Lower lobe of right lung (tissue), 2 donors: ENCODE measurements at regions not wholly inside any gene's neighbourhood (a gene's known extent, or its start where the extent isn't known, plus 50 kb on each side); places are given as distances from the start of the nearest gene placed in this dataset.
A peak's percentile ranks its signal among the peaks of the same experiment; 100 is the strongest.

Source experiments
- ATAC-seq, 2 donors: fragments of 200-7000 bp; cut with Tn5 transposase; one replicate each; pipeline ENCODE4 v1.9.1; 2020 to 2022; ENCODE audit warnings: mild to moderate bottlenecking in 2 of 2, moderate library complexity in 2 of 2
- DNase-seq: peaks from one replicate; pipeline ENCODE4 v3.0.0-alpha.2; 2020
- H3K27ac ChIP-seq: fragments of 200-600 bp; one replicate; pipeline ENCODE4 v1.8.0; 2022
- H3K27me3 ChIP-seq: fragments of 200-600 bp; one replicate; pipeline ENCODE4 v1.8.0; 2022; ENCODE audit warnings: low read depth
- H3K36me3 ChIP-seq: fragments of 200-600 bp; one replicate; pipeline ENCODE4 v1.8.0; 2022; ENCODE audit warnings: mild to moderate bottlenecking
- H3K4me1 ChIP-seq: fragments of 200-600 bp; one replicate; pipeline ENCODE4 v1.8.0; 2022
- H3K4me3 ChIP-seq: fragments of 200-600 bp; one replicate; pipeline ENCODE4 v1.8.0; 2022; ENCODE audit warnings: mild to moderate bottlenecking
- H3K9me3 ChIP-seq: fragments of 200-600 bp; one replicate; pipeline ENCODE4 v1.8.0; 2022
- intact Hi-C: fragments of 100-400 bp; cut with DNase I; formaldehyde crosslinking; loops from one replicate; pipeline ENCODE4 v1.11.0; 2022
- TF ChIP-seq, protein P1 (sequence below): fragments of 200-600 bp; IDR thresholded peaks from one replicate; pipeline ENCODE4 v1.8.0; 2022; ENCODE audit warnings: antibody characterized with exemption, mild to moderate bottlenecking
- donor health status: DM: no; HTN: yes; CAD: no; lungs with severe emphysema.

DNA sequence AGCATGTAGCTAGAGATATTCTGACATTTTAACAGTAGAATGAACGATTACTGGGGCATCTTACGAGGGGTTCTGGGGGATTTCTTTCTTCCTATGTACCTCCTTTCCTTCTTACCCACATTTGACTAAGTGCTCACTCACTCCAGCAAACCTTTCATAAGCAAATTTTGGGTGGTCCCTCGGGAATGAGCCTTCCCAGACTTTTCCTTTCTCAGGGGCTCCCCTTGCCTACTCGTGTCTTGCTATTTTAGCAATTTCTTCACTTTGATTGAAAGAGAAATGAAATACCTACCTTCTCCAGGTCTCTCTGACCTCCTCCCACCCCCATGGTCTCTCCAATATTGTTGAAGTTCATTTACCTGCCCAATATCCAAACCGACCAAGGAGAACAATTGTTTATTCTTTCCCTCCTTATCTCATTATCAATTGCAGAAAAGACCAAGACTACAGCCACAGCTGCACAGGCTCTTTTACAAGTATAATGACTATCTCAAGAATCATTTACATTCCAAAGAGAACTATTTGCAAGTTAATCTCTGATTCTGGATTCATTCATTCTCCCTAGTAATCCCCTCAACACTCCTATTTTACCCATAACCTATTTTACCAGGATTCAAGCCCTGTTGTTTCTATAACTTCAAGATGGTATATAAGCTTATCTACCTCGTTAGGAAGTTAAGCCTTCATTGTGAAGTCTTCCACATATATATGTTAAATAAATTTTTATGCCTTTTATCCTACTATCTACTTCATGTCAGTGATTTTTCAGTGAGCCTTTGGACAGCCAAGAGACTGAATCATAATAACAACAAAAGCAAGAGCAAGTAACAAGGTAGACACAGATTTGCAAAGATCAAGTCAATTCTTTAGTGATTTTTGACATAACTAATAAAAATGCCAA, 480.6 kb downstream of the IPMK start:
- H3K27me3 ChIP-seq, result no peaks in the 10 kb centered on the region
- H3K4me1 ChIP-seq, result no peaks in the 10 kb centered on the region
- no peaks in the 10 kb centered on the region for H3K36me3 ChIP-seq
- no peak overlapping the region for H3K4me3 ChIP-seq
- H3K27ac ChIP-seq, result no peak overlapping the region
- TF ChIP-seq, protein P1, sequence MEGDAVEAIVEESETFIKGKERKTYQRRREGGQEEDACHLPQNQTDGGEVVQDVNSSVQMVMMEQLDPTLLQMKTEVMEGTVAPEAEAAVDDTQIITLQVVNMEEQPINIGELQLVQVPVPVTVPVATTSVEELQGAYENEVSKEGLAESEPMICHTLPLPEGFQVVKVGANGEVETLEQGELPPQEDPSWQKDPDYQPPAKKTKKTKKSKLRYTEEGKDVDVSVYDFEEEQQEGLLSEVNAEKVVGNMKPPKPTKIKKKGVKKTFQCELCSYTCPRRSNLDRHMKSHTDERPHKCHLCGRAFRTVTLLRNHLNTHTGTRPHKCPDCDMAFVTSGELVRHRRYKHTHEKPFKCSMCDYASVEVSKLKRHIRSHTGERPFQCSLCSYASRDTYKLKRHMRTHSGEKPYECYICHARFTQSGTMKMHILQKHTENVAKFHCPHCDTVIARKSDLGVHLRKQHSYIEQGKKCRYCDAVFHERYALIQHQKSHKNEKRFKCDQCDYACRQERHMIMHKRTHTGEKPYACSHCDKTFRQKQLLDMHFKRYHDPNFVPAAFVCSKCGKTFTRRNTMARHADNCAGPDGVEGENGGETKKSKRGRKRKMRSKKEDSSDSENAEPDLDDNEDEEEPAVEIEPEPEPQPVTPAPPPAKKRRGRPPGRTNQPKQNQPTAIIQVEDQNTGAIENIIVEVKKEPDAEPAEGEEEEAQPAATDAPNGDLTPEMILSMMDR, result no peak
- no peak for ATAC-seq
- DNase-seq, result no peak
- intact Hi-C loops, result no loop called here
- H3K9me3 ChIP-seq, result no peaks in the 10 kb centered on the region

- Histone ChIP-seq H3K4me1 (no peaks in the 10 kb centered on the region), H3K27ac (no peak overlapping the region), H3K27me3 (no peaks in the 10 kb centered on the region), H3K9me3 (no peaks in the 10 kb centered on the region), H3K36me3 (no peaks in the 10 kb centered on the region), H3K4me3 (no peak overlapping the region)
- DNase-seq (no peak), ATAC-seq (no peak)
- intact Hi-C loops, result no loop called here
- TF ChIP-seq, protein P1, result no peak
These were observed 481.4 kb downstream of the IPMK start for GRCh38 chr10:57786331-57786730.

GRCh38 chr10:57785546-57785945, 482.1 kb downstream of the IPMK start:
- DNase-seq, result no peak
- Histone ChIP-seq H3K27ac (no peak overlapping the region), H3K4me3 (no peak overlapping the region), H3K36me3 (no peaks in the 10 kb centered on the region), H3K4me1 (no peaks in the 10 kb centered on the region), H3K27me3 (no peaks in the 10 kb centered on the region), H3K9me3 (no peaks in the 10 kb centered on the region)
- peak; percentile 25 to 64 for ATAC-seq
- TF ChIP-seq, protein P1, result no peak
- intact Hi-C loops, result no loop called here

GRCh38 chr10:57785068-57785467, 482.6 kb downstream of the IPMK start:
- intact Hi-C loops, result no loop called here
- Histone ChIP-seq H3K4me3 (no peak overlapping the region), H3K27ac (no peak overlapping the region), H3K27me3 (no peaks in the 10 kb centered on the region), H3K4me1 (no peaks in the 10 kb centered on the region), H3K9me3 (no peaks in the 10 kb centered on the region), H3K36me3 (no peaks in the 10 kb centered on the region)
- TF ChIP-seq, protein P1, result no peak
- DNase-seq (no peak), ATAC-seq (peak in 1 of 2 donors; percentile 73)

DNA sequence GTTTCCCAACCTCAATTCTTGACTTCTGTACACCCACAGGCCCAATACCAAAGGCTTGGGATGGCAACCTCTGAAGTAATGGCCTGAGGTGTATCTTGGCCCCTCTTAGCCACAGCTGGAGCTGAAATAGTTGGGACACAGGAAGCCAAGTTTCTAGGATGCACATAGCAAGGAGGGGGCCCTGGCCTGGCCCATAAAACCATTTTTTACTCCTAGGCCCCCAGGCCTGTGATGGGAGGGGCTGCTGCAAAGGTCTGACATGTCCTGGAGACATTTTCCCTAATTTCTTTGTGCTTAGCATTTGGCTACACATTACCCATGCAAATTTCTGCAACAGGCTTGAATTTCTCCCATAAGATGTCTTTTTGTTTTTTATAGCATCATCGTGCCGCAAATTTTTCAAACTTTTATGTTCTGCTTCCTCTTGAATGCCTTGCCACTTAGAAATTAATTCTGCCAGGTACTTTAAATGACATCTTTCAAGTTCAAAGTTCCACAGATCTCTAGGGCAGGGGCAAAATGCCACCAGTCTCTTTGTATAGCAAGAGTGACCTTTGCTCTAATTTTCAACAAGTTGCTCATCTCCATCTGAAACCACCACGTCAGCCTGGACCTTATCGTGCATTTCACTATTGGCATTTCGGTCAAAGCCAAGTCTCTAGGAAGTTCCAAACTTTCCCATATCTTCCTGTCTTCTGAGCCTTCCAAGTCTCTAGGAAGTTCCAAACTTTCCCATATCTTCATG, 490.8 kb downstream of the IPMK start:
- intact Hi-C loops, result no loop called here
- no peak for ATAC-seq
- no peak overlapping the region for H3K27ac ChIP-seq
- H3K36me3 ChIP-seq, result no peaks in the 10 kb centered on the region
- TF ChIP-seq, protein P1, result no peak
- no peaks in the 10 kb centered on the region for H3K4me1 ChIP-seq
- H3K9me3 ChIP-seq, result peaks cover 3% of the 10 kb centered on the region
- no peaks in the 10 kb centered on the region for H3K27me3 ChIP-seq
- no peak overlapping the region for H3K4me3 ChIP-seq
- no peak for DNase-seq
